ENCODE measurements at regions not wholly inside any gene's neighbourhood (a gene's known extent, or its start where the extent isn't known, plus 50 kb on each side); places are given as distances from the start of the nearest gene placed in this dataset.
"Not testable (repeated sequence)": the region's sequence is repeated elsewhere in the genome, so short reads cannot be mapped to it uniquely, and the experiment has no call there.

DNA sequence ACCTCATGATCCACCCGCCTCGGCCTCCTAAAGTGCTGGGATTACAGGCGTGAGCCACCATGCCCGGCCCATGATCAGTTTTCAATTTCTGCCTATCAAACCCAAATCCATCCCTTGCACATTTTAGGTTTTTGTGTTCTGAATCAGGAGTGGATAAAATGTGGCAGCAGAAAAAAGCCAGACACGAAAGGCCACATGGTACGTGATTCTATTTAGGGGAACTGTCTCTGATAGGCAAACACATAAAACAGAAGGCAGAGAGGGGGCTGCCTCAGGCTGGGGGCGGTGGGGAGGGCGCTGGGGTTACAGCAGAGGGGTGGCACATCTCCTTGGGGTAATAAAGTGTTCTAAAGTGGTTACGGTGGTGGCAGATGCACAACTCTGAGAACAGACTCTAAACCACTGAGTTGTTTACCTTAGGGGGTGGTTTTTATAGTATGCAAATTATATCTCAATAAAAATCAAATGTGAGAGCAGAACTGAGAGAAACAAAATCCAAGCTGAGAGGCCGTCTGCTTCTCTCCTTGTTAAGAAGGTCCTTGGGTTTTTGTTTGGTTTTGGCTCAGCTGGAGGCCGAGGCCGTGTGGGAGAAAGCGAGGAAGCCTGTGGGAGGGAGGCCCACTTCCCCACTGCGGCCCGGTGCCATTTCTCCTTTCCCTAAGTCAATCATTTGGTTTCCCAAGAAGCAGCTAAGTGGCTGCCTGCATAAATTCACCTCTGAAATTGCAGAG is 78.0 kb downstream of the SOWAHC start:
- DNase-seq = peak; percentile 87

DNA sequence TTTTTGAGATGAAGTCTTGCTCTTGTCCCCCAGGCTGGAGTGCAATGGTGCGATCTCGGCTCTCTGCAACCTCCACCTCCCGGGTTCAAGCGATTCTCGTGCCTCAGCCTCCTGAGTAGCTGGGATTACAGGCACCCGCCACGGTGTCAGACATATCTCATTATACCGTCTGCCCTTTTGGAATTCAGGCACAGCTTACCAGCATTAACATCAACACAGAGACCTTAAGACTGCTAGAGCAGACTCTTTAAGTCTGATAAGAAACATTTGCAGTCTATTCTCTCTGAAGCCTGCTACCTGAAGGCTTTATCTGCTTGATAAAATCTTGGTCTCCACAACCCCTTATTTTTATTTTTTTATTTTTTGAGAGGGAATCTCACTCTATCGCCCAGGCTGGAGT is 78.7 kb downstream of the SOWAHC start:
- DNase-seq = not testable (repeated sequence)

DNA sequence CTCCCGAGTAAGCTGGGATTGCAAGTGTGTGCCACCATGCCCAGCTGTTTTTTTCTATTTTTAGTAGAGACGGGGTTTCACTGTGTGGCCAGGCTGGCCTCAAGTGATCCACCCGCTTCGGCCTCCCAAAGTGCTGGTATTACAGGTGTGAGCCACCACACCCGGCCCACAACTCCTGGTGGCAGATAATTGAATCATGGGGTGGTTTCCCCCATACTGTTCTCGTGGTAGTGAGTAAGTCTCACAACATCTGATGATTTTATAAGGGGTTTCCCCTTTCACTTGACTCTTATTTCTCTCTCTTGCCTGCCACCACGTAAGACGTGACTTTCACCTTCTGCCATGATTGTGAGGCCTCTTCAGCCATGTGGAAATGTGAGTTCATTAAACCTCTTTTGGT is 79.1 kb downstream of the SOWAHC start:
- peak; percentile 75 for DNase-seq

- no peak for DNase-seq
Measured at GRCh38 chr2:109694190-109694589, 80.0 kb downstream of the SOWAHC start.

DNA sequence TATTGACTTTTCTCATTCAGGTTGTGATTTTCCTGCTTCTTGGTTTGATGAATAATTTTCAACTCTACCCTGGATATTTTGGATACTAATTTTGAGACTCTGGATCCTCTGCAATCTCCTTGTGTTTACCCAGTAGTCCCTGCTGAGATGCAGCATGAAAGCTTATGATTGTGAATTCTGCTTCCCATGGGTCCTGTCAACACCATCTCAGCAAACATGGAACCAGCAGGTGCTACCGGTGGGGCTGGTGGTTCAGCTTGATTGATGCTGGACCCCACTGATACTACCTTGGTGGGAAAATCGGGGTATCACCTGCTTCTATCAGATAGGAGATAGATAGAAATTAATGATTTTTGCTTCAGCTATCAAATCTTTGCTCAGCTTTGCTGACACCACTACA is 81.1 kb downstream of the SOWAHC start:
- DNase-seq = no peak

DNA sequence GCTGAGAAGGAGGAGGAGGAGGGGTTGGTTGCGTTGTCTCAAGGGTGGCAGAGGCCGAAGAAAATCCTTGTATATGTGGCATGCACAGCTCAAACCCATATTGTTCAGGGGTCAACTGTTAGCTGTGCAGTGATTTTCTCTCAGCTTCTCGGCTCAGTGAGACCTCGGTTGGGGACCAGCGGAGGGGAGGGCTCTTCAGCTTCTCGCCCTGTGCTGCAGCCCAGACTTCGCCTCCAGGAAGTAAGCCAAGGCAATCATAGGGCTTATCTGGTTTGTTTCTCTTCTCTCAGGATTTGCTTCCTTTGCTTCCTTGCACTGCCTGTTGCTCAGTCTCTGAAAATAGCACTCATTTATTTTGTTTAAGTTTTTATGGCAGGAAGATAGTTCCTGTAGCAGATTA is 85.5 kb downstream of the SOWAHC start:
- no peak for DNase-seq

DNA sequence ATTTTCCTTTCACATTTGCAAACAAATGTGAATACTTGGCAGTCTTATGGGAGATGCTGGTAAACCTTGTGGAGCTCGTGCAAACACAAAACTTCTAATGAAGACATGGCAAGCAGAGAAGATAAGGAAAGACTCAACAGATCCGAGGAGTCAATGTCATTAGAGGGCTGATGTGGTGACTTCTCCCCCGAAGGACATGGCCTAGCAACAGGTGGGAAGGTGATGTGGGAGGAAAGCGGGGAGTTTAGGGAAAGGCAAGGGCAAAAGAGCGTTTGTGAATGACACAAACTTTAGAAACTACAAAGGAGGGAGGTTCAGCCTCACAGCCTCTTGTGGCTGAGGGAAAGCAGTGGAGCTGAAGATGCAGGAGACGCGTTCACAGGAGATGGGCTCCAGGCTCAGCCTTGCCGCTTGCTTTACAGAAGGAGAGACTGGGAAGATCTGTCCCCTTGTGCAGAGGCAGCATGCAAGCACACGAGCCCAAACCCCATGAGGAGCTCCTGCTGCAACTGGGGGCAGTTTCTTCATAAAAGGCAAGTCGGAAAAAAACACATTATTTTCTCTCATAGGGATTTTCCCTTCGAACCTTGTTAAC is 86.6 kb downstream of the SOWAHC start:
- no peak for DNase-seq

- no peak for DNase-seq
Measured at GRCh38 chr2:109701362-109701761, 87.2 kb downstream of the SOWAHC start.

GRCh38 chr2:109702250-109702985 is 88.3 kb downstream of the SOWAHC start:
- DNase-seq = no peak

- no peak for DNase-seq
Measured at GRCh38 chr2:109703077-109703476, 88.9 kb downstream of the SOWAHC start.

DNA sequence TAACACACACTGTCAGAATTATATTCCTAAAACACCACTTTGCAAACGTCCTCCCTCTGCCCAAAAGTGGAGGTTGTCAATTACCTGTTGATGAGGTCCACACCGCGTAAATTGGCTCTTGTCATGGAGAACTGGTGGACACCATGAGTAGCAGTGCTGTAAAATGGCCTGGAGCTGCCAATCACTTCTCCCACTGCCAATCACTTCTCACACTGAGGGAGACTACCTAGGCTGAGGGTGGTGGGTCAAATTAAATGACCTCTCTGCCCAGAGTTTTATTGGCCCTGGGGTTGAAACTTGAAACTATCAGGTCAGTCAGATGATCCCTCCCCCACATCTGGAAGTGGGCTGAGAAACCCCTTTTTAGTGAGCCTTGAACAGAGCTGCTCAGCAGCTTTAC is 89.6 kb downstream of the SOWAHC start:
- no peak for DNase-seq

DNA sequence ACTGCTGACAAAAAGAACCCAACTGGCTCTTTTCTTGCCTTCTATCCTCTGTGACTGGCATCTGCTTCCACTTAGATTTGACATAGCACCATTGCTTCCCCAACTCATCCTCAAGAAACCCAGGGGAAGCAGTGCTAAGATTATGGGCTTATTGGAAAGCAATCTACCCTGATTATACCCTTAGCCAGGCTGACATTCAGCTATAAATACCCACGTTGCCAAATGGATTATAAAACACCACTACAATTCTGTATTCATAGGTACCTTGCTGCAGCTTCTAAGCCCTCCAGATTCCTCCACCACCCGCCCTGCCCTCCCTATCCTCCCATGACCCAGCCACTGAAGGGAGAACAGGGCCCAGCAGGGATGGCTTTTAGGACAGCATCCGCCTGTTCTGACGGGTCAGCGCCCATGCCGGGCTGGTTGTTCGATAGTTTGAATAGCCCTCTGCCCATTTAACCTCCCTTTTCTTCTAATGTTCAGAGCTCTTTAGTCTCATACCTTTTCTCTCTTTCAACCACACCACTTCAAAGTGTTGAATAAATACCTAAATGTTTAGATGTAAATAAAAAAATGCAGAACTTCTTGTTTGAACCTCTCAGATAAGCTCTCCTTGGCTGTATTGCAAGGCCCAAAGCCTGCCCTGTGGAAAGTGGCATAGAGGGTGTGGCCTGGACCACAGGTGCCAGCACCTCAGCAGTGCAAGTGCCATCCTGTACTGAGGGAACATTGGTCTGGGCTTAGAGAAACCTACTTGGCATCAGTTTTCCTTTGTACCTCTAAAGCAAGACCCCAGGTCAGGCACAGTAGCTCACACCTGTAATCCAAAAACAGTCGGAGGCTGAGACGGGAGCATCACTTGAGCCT is 86.6 kb upstream of the RGPD5 start:
- DNase-seq = no peak

GRCh38 chr2:109710505-109711229 is 83.4 kb upstream of the RGPD5 start:
- no peak for DNase-seq

GRCh38 chr2:109711230-109712122 is 82.6 kb upstream of the RGPD5 start:
- no peak for DNase-seq

DNA sequence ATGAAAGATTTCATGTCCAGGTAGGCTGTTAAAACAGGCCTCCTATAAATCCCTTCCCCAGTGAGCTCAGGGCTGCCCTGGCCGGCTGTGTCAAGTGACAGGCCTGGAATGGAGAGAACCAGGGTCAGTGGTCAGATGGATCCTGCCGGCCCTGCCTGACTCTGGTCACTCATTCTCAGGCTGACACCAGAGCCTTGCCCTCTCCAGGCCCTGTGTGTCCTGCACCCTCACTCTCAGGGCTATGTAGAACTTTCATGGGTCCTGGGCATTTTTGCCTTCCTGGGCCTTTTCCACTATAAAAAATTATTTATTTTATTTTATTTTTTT is 82.0 kb upstream of the RGPD5 start:
- no peak for DNase-seq

- no peak for DNase-seq
Measured at GRCh38 chr2:109712746-109713145, 81.4 kb upstream of the RGPD5 start.

- no peak for DNase-seq
Measured at GRCh38 chr2:109715313-109715805, 78.7 kb upstream of the RGPD5 start.

- not testable (repeated sequence) for DNase-seq
Measured at GRCh38 chr2:109716596-109716995, 77.5 kb upstream of the RGPD5 start.

DNA sequence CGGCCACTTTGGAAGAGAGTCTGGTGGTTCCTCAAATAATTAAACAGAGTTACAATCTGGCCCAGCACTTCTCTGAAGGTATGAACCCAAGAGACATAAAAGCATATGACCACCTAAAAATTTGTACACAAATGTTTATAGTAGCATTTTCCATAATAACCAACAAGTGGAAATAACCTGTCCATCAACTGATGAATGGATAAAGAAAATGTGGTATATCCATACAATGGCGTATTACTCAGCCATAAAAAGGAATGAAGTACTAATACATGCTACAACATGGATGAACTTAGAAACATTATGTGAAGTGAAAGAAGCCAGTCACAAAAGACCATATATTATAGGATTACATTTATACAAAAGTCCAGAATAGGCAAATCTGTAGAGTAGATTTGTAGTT is 76.0 kb upstream of the RGPD5 start:
- no peak for DNase-seq

GRCh38 chr2:109719871-109720270 is 74.2 kb upstream of the RGPD5 start:
- DNase-seq = no peak

GRCh38 chr2:109720380-109721106 is 73.6 kb upstream of the RGPD5 start:
- no peak for DNase-seq
